ENCODE measurements at regions not wholly inside any gene's neighbourhood (a gene's known extent, or its start where the extent isn't known, plus 50 kb on each side); places are given as distances from the start of the nearest gene placed in this dataset.
A peak's percentile ranks its signal among the peaks of the same experiment; 100 is the strongest.

DNA sequence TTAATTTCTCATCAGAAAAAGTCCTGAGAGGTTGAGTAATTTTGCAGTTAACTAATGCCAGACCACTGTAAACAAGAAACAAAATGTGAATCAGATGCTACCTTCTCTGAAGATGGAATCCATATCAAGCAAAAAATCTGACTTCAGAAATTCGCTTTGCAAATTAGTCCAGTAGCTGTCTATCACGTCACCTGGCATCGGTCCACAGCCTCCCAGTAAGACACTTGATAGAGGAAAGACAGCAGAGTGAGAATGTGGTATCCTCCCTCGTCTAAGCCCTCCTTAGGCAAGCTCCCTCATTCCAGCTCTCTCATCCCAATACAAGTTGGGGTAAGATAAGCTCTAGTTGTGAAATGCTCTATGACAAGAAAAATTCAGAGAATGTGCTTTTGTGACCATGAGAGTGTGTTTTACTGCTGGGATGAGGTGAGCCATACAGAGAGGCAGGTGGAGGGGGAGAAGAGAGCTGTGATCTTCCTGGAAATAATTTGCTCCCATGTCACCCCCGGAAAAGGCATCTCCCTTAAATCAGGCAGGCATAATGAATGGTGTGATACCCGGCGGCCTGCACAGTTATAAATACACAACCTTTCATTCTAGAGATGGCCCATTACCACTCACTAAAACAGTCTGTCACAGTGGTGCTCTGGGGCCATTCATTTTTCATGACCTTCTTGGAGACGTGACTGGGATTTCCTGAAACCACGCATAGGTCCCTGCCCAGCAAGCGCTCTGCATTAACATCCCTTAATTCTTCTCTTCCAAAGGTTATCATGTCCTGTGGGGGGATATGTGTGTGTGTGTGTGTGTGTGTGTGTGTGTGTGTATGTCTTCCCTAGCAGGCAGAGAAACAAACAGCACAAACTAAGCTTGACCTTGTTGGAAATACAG, 602.0 kb upstream of the KCNMB2 start:
- no TSS peak for BruUV-seq (replicated peaks)
- peaks cover 15% of the 10 kb centered on the region for H3K4me1 ChIP-seq
- DNase-seq: peak; percentile 36 to 41
- Mint-ChIP-seq H3K27ac (ENCODE audit: unreplicated experiment) (peak overlapping the region; percentile 81), H3K9me3 (ENCODE audit: unreplicated experiment) (peaks cover 8% of the 10 kb centered on the region), H3K36me3 (ENCODE audit: insufficient read depth, unreplicated experiment) (no peaks in the 10 kb centered on the region), H3K4me3 (ENCODE audit: unreplicated experiment) (no peak overlapping the region), H3K27me3 (ENCODE audit: insufficient read depth, unreplicated experiment) (no peaks in the 10 kb centered on the region), H3K4me1 (ENCODE audit: low read depth, unreplicated experiment) (peaks cover 19% of the 10 kb centered on the region)
- POLR2A ChIA-PET: no interaction called here
- no peak for TF ChIP-seq CTCF (IDR thresholded peaks at IDR 0.05; ENCODE audit: insufficient read depth in 1 of 2, low read depth in 1 of 2, low read length in 1 of 2, severe bottlenecking in 1 of 2, unreplicated experiment in 1 of 2)
- H3K36me3 ChIP-seq (ENCODE audit: control insufficient read depth, insufficient read depth, low read length): no peaks in the 10 kb centered on the region
- no peaks in the 10 kb centered on the region for H3K27me3 ChIP-seq (replicated peaks; ENCODE audit: control insufficient read depth, insufficient read depth, low read length)
- CTCF ChIA-PET: no interaction called here
- H3K4me3 ChIP-seq (ENCODE audit: low read depth, low read length): no peak overlapping the region
- intact Hi-C loops (cut with micrococcal nuclease; ENCODE audit: unreplicated experiment): loop anchor here (2.0 kb wide), 1 partner anchor 59 kb away; no protein-coding TSS in a partner anchor
- no peaks in the 10 kb centered on the region for H3K9me3 ChIP-seq

- H3K9me3 ChIP-seq: no peaks in the 10 kb centered on the region
- H3K4me1 ChIP-seq: peaks cover 15% of the 10 kb centered on the region
- ChIA-PET POLR2A (no interaction called here), CTCF (no interaction called here)
- H3K4me3 ChIP-seq (ENCODE audit: low read depth, low read length): no peak overlapping the region
- Mint-ChIP-seq H3K9me3 (ENCODE audit: unreplicated experiment) (no peaks in the 10 kb centered on the region), H3K27ac (ENCODE audit: unreplicated experiment) (peak overlapping the region; percentile 81), H3K27me3 (ENCODE audit: insufficient read depth, unreplicated experiment) (no peaks in the 10 kb centered on the region), H3K36me3 (ENCODE audit: insufficient read depth, unreplicated experiment) (no peaks in the 10 kb centered on the region), H3K4me3 (ENCODE audit: unreplicated experiment) (no peak overlapping the region), H3K4me1 (ENCODE audit: low read depth, unreplicated experiment) (peaks cover 15% of the 10 kb centered on the region)
- no peaks in the 10 kb centered on the region for H3K36me3 ChIP-seq (ENCODE audit: control insufficient read depth, insufficient read depth, low read length)
- no TSS peak for BruUV-seq (replicated peaks)
- no peak for DNase-seq
- H3K27me3 ChIP-seq (replicated peaks; ENCODE audit: control insufficient read depth, insufficient read depth, low read length): no peaks in the 10 kb centered on the region
- no peak for TF ChIP-seq CTCF (IDR thresholded peaks at IDR 0.05; ENCODE audit: insufficient read depth in 1 of 2, low read depth in 1 of 2, low read length in 1 of 2, severe bottlenecking in 1 of 2, unreplicated experiment in 1 of 2)
- intact Hi-C loops (cut with micrococcal nuclease; ENCODE audit: unreplicated experiment): loop anchor here (2.0 kb wide), 1 partner anchor 58 kb away; no protein-coding TSS in a partner anchor
Measured at GRCh38 chr3:177935047-177935446, 601.2 kb upstream of the KCNMB2 start.

DNA sequence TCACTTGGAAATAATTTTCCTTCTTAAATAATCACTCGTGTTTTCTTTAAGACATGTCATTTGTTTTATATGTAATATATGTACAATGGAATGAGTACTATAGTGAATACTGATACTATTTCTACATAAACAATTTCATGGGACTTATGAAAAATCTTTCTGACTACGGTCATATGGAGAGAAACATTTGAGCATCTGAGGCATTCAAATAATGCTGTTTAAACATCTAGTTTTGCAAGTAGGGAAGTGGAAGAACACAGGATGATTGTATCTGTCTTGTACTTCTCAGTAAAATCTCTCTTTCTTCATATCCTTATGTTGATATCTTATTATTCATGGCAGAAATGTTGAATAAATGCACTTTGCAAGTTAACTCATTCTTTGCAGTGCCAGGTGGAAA, 599.5 kb upstream of the KCNMB2 start:
- H3K4me3 Mint-ChIP-seq (ENCODE audit: unreplicated experiment): no peak overlapping the region
- no peaks in the 10 kb centered on the region for H3K36me3 ChIP-seq (ENCODE audit: control insufficient read depth, insufficient read depth, low read length)
- ChIA-PET CTCF (no interaction called here), POLR2A (no interaction called here)
- H3K36me3 Mint-ChIP-seq (ENCODE audit: insufficient read depth, unreplicated experiment): no peaks in the 10 kb centered on the region
- no peak overlapping the region for H3K27ac Mint-ChIP-seq (ENCODE audit: unreplicated experiment)
- H3K4me3 ChIP-seq (ENCODE audit: low read depth, low read length): no peak overlapping the region
- TF ChIP-seq CTCF (IDR thresholded peaks at IDR 0.05; ENCODE audit: insufficient read depth in 1 of 2, low read depth in 1 of 2, low read length in 1 of 2, severe bottlenecking in 1 of 2, unreplicated experiment in 1 of 2): no peak
- no peaks in the 10 kb centered on the region for H3K9me3 Mint-ChIP-seq (ENCODE audit: unreplicated experiment)
- no peaks in the 10 kb centered on the region for H3K9me3 ChIP-seq
- no peaks in the 10 kb centered on the region for H3K27me3 ChIP-seq (replicated peaks; ENCODE audit: control insufficient read depth, insufficient read depth, low read length)
- peaks cover 15% of the 10 kb centered on the region for H3K4me1 Mint-ChIP-seq (ENCODE audit: low read depth, unreplicated experiment)
- peaks cover 15% of the 10 kb centered on the region for H3K4me1 ChIP-seq
- DNase-seq: no peak
- H3K27me3 Mint-ChIP-seq (ENCODE audit: insufficient read depth, unreplicated experiment): no peaks in the 10 kb centered on the region
- BruUV-seq (replicated peaks): no TSS peak
- intact Hi-C loops (cut with micrococcal nuclease; ENCODE audit: unreplicated experiment): no loop called here

Measured in Caco-2 (cell line).